NCI-H1092 (cell line): ENCODE measurements at regions not wholly inside any gene's neighbourhood (a gene's known extent, or its start where the extent isn't known, plus 50 kb on each side); places are given as distances from the start of the nearest gene placed in this dataset.

Experiments
- DNase-seq: peaks from one replicate; lab custom pipeline; 2025; lab: John Stamatoyannopoulos, UW

DNA sequence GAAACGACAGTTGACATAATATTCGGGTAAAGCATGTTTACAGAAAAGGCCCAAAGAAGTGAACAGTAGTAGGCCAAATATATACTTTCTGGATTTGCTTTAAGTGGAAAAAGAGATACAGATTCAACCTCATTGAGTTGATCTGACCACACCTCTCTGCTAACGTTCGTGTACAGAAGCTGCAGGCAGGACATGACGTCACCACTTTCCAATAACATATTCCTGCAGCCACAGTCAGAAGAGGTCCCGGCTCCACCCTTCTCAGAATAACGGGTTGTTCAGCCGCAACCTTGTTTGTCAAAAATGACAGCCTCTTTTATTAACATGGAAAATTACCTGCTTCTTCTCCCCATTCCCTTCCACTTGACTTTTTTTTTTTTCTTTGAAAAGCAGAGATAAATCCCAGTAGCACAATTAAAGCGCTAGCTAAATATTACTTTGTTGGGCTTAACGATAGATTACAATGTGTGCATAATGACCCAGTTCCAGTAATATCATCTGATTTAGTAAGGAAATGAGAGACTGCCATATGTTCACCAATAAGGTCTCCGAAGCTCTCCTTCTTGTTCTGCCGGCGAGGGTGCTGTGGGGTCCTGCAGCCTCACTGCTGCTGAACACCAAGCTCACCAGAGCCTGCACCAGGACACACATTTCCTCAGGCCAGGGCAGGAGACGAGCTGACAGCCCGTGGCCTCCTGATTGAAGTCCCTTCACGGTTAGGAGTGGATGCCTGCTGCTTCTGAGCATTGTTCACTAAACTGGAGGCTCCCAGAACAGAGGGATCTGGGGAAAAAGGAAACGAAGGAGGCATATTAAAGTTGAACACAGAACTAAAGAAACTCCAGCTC lies 451.0 kb upstream of the SALL3 start:
- DNase-seq = peak; percentile 56

GRCh38 chr18:78531637-78532036 lies 448.0 kb upstream of the SALL3 start:
- DNase-seq = no peak

DNA sequence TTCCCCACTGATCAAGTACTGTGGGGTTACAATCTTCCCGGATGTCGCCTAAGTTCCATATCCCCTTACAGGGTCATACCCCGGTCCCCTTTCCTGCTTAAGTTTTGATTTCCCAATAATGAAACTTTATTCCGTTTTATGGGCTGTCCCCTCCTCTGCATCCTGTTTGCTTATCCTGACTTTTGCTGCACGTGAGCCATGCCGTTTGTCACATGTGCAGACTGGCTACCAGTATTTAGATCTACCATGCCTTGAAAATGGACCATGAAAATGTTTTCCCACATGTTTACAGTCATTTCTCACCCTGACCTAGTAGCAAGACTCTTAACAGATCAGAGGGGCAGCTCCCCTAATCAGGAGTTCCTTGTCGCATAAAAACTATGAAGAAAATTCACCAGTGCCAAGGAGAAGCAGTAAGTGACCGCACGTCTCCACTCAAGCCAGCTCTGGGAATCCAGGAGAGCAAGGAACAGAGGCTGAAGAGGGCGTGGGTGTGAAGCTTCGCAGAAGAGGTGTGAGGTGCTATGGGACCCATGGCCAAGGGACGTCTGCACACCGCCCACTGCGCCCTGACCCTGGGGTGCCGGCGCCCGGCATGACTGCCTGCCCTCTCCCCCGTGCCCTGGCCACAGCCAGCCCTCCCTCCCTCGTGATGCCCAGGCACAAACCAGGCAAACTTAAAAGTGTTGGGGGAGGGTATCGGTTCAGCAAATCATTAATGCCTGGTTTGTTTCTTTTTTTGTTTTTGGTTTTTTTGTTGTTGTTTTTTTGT lies 440.8 kb upstream of the SALL3 start:
- no peak for DNase-seq

DNA sequence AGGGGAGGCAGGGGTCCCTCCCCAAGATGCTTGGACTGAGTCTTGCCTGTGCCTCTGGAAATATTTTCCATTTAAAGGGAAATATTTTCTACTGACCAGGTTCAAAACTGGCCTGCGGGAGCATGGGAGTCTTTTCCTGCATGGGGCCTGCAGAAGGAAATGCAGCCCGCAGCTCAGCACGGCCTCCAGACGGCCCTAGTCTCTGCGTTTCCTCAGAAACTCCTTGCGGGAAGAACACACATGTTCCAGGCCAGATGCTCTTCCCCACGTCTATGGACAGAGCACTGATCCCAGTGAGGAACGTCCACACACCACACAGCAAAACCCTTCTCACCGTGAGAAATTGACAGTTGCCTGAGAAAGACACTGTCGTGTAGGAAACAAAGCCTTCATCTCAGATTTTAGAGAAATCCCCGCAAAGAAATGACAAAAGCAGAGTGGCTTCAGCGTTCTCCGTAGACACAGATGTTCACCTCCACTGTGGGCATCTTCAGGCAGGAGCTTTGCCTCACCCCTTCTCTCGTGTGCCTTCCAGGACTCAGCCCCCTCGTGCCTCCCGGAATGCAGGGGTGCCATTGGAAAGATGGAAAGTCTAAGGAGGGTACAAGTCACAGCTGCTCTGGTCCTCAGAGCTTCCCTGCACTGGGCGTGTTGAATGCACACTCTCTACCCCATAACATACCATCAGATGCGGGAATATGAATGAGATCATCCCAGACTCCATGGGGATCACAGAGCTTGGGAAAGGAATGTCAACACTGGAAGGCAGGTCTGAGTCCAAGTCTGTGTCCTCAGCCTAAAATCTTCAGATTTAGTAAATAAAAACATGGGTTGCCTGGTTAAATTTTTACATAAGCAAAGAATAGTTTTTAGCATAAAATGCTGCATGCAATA lies 438.7 kb upstream of the SALL3 start:
- no peak for DNase-seq

- DNase-seq = no peak
Measured at GRCh38 chr18:78542204-78542603, 437.4 kb upstream of the SALL3 start.

DNA sequence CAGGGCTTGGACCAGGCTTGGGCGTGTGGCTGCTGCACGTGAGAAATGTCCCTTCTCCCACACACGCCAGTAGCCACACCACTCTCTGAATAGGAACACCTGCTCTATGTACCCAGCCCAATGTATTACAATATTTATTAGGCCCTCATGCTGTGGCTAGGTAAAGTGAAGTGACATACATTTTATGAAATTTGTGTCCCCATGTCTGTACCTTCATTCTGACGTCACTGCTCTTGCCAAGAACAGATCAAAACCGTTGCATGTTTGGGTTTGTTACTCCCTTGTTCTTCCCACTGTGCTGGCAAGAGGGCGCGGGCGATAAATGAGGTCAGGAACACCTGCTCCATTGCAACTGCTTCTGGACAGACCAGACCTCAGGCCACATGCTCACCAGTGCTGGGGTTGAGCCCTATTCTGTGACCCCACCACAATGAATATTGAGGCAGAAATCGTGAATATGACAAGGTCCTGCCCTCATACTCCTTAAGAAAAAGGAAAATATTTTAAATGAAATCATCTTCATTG lies 436.4 kb upstream of the SALL3 start:
- no peak for DNase-seq

DNA sequence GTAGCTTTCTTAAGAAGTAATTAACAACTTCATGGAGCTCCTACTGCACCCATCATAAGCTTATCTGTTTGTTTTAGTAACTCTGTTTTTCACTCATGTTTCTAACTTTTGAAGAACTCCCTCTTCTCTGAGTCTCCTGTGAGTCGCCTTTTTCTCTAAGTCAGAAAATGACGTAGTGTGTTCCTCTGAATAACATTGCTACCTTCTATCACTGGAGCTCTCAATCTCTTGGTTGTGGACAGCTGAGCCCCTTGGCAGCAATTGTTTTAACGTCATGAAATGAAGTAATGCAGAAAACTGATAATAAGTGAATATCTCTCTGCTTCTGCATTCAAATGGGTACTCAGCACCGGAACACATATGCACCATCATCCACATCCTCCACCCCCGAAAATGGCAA lies 433.3 kb upstream of the SALL3 start:
- no peak for DNase-seq

DNA sequence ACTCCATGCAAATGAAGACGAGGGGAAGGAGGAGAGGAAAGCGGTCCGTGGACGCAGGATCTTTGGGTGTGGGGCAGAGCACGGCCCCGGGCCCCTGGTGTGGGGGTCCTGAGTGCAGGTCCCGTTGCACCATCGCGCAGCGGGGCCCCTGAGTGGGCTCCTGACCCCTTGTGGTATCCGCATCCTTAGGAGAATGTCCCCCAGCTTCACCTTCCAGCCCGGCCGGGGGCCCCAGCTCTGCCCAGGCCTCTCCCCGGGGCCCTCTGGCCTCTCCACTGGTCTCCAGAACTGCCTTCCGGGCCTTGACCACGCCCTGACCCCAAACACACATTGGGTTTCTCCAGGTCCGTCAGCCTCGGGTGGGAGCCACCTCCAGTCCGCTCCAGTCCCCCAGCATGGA lies 431.8 kb upstream of the SALL3 start:
- DNase-seq = no peak

DNA sequence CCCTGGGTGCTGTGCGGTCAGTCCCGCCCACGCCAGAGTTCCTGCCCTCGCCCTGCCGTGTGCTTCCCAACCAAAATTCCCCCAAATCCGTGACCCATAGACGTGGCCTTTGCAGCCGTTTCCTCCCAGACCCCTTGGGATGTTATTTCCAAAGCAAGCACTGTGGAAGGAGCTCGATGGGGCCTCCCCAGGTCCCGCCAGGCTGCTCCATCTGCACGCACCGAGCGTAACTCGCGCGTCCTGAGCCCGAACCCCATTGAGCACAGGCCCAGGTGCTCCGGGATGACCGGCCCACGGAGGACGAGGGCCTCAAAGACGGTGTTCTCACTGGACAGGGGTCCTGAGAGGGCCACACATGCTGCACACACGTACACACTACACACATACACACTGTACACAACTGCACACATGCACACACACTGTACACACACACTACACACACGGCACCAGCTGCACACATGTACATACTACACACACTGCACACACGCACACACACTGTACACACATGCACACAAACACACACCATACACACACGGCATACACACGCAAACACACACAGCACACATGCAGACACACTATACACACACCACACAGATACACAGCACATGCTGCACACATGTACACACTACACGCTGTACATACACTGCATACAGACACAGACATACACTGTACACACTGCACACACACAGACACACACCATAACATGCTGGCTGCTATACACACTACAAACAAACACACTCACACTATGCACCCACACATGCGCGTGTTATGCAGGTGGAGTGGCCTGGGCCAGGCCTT lies 431.2 kb upstream of the SALL3 start:
- no peak for DNase-seq

DNA sequence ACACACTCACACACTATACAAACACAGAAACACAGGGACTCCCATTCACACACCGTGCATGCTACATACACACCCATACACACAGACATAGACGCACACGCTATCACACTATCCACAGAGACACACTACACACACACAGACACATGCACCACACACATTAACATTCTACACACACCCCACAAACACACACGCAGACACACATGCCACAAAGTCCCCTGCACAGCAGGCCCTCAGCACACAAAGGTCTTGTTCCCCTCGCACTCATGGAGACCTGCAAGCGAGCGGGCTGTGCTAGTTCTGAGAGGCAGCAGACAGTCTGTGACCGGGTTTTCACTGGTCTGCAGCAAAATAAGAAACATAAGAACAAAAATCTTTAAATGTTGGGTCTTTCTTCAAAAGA lies 429.6 kb upstream of the SALL3 start:
- no peak for DNase-seq

GRCh38 chr18:78554944-78555608 lies 424.5 kb upstream of the SALL3 start:
- no peak for DNase-seq

DNA sequence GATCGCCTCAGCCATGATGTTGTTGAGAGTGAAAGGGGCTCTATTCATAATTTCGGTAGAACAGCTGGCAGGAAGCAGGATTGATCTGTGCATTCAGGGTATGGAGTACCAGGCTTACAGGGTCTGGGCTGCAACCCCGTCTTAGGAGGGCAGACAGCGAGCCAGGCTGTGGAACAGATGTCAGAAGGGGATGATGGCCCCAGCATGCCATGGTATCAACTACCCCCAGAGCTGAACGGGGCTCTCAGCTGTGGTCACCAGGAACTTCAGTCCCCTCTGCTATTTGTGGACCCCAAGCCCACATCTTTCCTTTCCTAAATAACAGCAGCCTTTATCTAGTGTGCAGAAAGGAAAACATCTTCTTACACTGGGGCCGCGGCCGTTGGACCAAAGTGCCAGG lies 422.2 kb upstream of the SALL3 start:
- DNase-seq = no peak

DNA sequence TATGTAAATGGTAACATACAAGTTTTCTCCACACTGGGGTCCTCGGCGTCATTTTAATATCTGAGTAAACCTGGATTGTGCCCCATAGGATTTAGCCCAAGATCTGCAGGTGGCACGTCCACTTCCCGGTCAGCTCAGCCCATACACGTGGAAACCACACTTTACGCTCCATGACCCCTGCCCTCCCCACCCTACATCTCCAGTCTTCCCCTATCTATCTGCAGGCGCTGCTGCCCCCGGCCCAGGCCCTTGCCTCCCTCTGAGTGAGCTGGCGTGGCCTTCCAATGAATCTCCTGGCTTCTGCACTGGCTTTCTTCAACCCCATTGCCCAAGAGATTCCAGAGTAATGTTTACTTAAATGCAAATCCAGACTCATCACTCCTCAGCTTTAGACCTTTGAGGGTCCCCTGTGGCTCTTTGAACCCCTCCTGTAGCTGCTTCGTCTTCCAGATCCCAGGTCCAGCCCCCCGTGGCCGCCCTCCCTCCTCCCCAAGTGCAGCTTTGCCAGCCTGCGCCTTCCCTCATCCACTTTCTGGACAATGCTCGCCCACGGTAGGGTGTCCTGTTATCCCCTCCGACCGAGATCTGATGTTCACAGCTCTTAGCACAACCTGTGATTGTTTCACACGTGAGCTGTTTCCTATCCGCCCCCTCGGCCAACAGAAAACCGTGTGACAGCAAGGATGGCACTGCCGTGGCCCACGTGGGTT lies 421.4 kb upstream of the SALL3 start:
- DNase-seq = no peak

GRCh38 chr18:78558948-78559347 lies 420.7 kb upstream of the SALL3 start:
- no peak for DNase-seq

- DNase-seq = no peak
Measured at GRCh38 chr18:78559584-78559983, 420.0 kb upstream of the SALL3 start.

- DNase-seq = peak; percentile 7
Measured at GRCh38 chr18:78561757-78562510, 417.7 kb upstream of the SALL3 start.

DNA sequence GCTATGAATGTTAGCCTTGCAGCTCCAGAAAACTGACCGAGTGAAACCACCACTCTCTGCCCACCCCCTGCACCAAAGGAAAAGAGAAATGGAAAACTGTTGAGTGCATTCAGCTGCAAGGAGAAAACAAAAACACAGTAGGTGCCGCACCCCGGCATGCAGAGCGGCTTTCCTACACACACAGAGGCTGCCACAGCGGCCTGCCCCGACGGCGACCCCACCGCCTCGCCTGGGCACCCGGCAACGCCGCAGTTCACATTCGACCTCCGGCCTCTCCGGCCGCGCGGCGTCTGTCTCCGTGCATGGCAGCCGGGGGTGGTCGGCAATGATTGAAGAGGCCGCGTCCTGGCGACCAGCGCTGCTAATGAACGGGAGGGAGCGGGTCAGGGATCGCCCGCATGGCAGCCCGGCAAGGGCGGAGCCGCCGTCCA lies 417.1 kb upstream of the SALL3 start:
- DNase-seq = no peak

- no peak for DNase-seq
Measured at GRCh38 chr18:78563110-78563509, 416.5 kb upstream of the SALL3 start.

GRCh38 chr18:78564030-78564429 lies 415.6 kb upstream of the SALL3 start:
- DNase-seq = no peak
